Ovary (tissue), 7 donors: ENCODE measurements at regions not wholly inside any gene's neighbourhood (a gene's known extent, or its start where the extent isn't known, plus 50 kb on each side); places are given as distances from the start of the nearest gene placed in this dataset. TPM values are rescaled to one million over a fixed set of nuclear protein-coding genes. Genes with fewer than 3 reads are reported as not detected.

Source experiments
- DNase-seq, 5 donors: peaks; one replicate each; pipeline ENCODE4 v3.0.0-alpha.2; 2019 to 2020
- H3K27ac ChIP-seq, 2 donors: fragments of 200-600 bp; one replicate each; pipeline versions ENCODE4 v1.5.1 to v1.8.0; 2019 to 2022
- H3K27me3 ChIP-seq: fragments of 200-600 bp; one replicate; pipeline ENCODE4 v1.8.0; 2022
- H3K36me3 ChIP-seq: fragments of 200-600 bp; sonication (generic); one replicate; pipeline ENCODE4 v1.5.1; 2019
- H3K4me1 ChIP-seq: one replicate; pipeline ENCODE4 v1.8.1; 2013; ENCODE audit warnings: mild to moderate bottlenecking, moderate library complexity; ENCODE audit not compliant: insufficient read depth
- H3K4me3 ChIP-seq: fragments of 200-600 bp; sonication (generic); one replicate; pipeline ENCODE4 v1.5.1; 2017
- H3K9me3 ChIP-seq, 2 donors: fragments of 200-600 bp in 1 of 2; sonication (generic) in 1 of 2; one replicate each; pipeline versions ENCODE4 v1.5.1 to v1.8.1; 2013 to 2019; ENCODE audit warnings: mild to moderate bottlenecking in 1 of 2, moderate library complexity in 1 of 2
- POLR2A ChIP-seq: fragments of 450-650 bp; IDR thresholded peaks from one replicate; pipeline ENCODE4 v1.6.1; 2017; ENCODE audit warnings: antibody characterized with exemption, mild to moderate bottlenecking, moderate library complexity
- WGBS, 3 donors: extraction: QIAGEN DNeasy Blood & Tissue Kit in 1 of 3; methylation state at CpG; one replicate each; pipeline versions ENCODE4 v1.1.5 to v1.1.7; 2013 to 2017; 5-methylcytosine and 5-hydroxymethylcytosine counted together
- intact Hi-C, 4 donors: fragments of 100-400 bp; cut with DNase I; formaldehyde crosslinking; loops; one replicate each; pipeline versions ENCODE4 v1.11.0 to v1.15.1; 2022 to 2023
- small RNA-seq: library from RNA; depleted of rRNA; stranded (forward); fragments of <200 nt; gene quantifications from one replicate; pipeline ENCODE3, GENCODE V24; 2016
- TF ChIP-seq, protein P1 (sequence below), 3 donors: fragments of 450-650 bp in 2 of 3; fragments of 200-600 bp in 1 of 3; IDR thresholded peaks; one replicate each; pipeline versions ENCODE4 v1.5.1 to v1.8.0; 2016 to 2022; ENCODE audit warnings: antibody characterized with exemption in 3 of 3, mild to moderate bottlenecking in 1 of 3
- donor health status: DM: no; HTN: no; CAD: no; lungs with moderate emphysema.
- donor health status: DM: no; HTN: no; CAD: no.
- donor health status: Bipolar disorder and iron deficiency.
- donor health status: DM: no; HTN: no; CAD: no.
- donor health status: DM: yes; HTN: yes; CAD: no.

DNA sequence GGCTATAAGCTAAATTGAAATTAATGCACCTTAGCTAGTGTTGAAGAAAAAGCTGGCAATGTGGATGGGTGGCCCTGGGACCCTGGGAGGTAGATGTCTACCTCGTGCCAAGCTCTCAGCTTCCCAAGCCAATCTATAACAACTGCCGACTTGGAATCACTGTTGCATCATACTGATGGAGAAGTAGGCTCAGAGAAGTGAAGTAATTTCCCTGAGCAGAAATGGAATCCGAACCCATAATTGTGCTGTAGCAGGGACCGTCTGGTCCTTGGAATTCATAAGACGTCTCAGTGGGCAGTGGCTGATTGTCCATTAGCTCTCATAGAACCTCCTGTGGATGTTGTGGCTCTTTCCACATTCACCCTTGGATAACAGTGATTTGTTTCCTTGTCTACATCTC is 196.6 kb downstream of the RAB11FIP4 start:
- H3K4me1 ChIP-seq: no peaks in the 10 kb centered on the region
- no peak overlapping the region for H3K27ac ChIP-seq
- H3K9me3 ChIP-seq: no peaks in the 10 kb centered on the region
- no peaks in the 10 kb centered on the region for H3K36me3 ChIP-seq
- no peak for TF ChIP-seq POLR2A
- TF ChIP-seq, protein P1, sequence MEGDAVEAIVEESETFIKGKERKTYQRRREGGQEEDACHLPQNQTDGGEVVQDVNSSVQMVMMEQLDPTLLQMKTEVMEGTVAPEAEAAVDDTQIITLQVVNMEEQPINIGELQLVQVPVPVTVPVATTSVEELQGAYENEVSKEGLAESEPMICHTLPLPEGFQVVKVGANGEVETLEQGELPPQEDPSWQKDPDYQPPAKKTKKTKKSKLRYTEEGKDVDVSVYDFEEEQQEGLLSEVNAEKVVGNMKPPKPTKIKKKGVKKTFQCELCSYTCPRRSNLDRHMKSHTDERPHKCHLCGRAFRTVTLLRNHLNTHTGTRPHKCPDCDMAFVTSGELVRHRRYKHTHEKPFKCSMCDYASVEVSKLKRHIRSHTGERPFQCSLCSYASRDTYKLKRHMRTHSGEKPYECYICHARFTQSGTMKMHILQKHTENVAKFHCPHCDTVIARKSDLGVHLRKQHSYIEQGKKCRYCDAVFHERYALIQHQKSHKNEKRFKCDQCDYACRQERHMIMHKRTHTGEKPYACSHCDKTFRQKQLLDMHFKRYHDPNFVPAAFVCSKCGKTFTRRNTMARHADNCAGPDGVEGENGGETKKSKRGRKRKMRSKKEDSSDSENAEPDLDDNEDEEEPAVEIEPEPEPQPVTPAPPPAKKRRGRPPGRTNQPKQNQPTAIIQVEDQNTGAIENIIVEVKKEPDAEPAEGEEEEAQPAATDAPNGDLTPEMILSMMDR (IDR thresholded peaks at IDR 0.05): no peak
- 88 to 92% (median 90%) methylated on average over 5 of the region's 5 CpGs for WGBS, 3 donors
- no peak overlapping the region for H3K4me3 ChIP-seq
- H3K27me3 ChIP-seq: no peaks in the 10 kb centered on the region
- no peak for DNase-seq
- intact Hi-C loops: no loop called here

Small RNA genes lying in the stretch of these regions (small RNA-seq; reads per million reads assigned to genes)
- not detected for gene AC007923.3
- gene RNU6-1134P: not detected
